Gastroesophageal sphincter (tissue), 3 donors: ENCODE measurements at regions not wholly inside any gene's neighbourhood (a gene's known extent, or its start where the extent isn't known, plus 50 kb on each side); places are given as distances from the start of the nearest gene placed in this dataset.

Experiments used
- CTCF ChIP-seq, 4 experiments: fragments of 200-600 bp in 2 of 4; fragments of 450-650 bp in 2 of 4; sonication (generic) in 1 of 4; IDR thresholded peaks; one replicate each; pipeline ENCODE4 v1.5.1; 2017 to 2019; ENCODE audit warnings: antibody characterized with exemption in 4 of 4, mild to moderate bottlenecking in 2 of 4, moderate library complexity in 2 of 4
- EP300 ChIP-seq: sonication (generic); formaldehyde crosslinking; IDR thresholded peaks from one replicate; pipeline ENCODE4 v1.6.1; 2017; ENCODE audit warnings: antibody characterized with exemption, mild to moderate bottlenecking
- POLR2A ChIP-seq, 2 donors: fragments of 450-650 bp; IDR thresholded peaks; one replicate each; pipeline ENCODE4 v1.6.1; 2017; ENCODE audit warnings: antibody characterized with exemption in 2 of 2, mild to moderate bottlenecking in 2 of 2, moderate library complexity in 1 of 2
- POLR2AphosphoS5 ChIP-seq: sonication (generic); formaldehyde crosslinking; IDR thresholded peaks from one replicate; pipeline ENCODE4 v1.6.1; 2017; ENCODE audit warnings: antibody characterized with exemption

- TF ChIP-seq CTCF (IDR thresholded peaks at IDR 0.05) (no peak), POLR2AphosphoS5 (no peak), POLR2A (IDR thresholded peaks at IDR 0.05) (no peak), EP300 (no peak)
These were observed 52.2 kb upstream of the BTG1 start for GRCh38 chr12:92197815-92198214.
